ENCODE measurements at regions not wholly inside any gene's neighbourhood (a gene's known extent, or its start where the extent isn't known, plus 50 kb on each side); places are given as distances from the start of the nearest gene placed in this dataset.
A peak's percentile ranks its signal among the peaks of the same experiment; 100 is the strongest.
"Not testable (repeated sequence)": the region's sequence is repeated elsewhere in the genome, so short reads cannot be mapped to it uniquely, and the experiment has no call there.

DNA sequence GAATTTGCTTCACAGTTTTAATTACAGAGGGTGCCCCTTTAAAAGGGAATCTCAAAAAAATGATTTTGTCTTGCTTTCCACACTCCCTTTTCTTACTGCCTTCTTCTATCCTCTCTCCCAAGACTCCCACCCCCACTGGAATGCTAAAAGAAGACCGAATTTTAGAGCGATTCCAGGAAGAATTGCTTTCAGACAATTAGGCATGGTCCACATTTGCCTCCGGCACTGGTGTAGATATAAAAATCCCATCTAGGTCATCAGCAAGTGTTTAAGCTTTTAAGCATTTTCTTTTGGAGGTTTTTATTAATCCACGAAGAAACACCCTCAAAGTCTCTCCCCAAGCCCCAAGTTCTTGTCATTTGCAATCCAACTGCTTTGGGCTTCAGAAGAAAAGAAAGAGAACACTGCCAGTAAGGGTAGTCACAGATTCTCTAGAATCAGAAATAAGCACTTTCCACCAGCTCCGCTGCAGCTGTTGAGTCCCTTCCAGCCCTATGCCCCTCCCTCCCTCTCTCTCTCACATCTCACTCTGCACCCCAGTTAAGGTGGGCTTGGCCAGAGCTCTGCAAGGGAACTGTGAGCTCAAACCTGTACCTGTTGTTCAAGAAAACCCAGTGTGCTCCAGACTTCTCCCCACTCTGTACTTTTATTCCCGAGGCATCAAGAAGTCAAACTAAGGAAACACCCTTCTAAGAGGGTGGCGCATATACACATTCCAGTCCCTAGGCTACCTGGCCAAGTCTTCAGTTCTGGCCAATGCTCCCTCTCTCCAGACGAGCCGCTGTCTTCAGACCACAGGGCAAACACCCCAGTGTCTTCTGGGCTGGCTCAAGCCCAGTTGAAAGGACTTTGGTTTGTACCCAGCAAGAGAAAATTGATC, 170.2 kb downstream of the RGS9 start:
- DNase-seq (ENCODE audit: low spot score): no peak

DNA sequence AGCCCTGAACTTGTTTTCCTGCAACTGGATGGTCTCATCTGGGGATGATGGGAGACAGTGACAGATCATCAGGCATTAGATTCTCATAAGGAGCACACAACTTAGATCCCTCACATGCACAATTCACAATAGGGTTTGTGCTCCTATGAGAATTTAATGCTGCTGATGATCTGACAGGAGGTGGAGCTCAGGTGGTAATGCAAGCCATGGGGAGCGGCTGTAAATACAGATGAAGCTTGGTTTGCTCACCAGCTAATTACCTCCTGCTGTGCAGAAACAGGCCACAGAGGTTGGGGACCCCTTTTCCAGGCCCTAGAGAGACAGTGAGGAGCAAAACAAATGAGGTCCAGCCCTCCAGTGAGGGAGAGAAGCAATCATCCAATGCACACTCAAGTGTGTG, 168.6 kb downstream of the RGS9 start:
- DNase-seq (ENCODE audit: low spot score): no peak

DNA sequence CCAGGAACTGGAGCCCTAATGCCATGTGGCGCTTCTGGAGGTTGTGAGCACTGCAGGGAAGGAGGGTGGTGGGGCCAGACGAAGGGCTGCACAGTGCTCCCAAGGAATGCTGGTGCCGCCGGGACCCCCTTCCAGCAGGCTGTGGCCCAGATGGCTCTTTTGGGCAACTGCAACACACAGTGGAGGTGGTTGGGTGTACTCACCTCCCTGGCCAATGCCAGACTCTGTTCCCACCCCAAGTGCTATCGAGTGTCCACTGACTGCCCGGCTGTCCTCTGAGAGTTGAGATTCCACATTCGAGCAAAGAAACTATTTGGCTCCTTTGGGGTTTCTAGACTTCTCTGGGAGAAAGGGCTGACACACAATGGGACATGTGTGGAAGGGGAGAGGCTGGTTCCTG, 167.9 kb downstream of the RGS9 start:
- DNase-seq (ENCODE audit: low spot score): no peak

DNA sequence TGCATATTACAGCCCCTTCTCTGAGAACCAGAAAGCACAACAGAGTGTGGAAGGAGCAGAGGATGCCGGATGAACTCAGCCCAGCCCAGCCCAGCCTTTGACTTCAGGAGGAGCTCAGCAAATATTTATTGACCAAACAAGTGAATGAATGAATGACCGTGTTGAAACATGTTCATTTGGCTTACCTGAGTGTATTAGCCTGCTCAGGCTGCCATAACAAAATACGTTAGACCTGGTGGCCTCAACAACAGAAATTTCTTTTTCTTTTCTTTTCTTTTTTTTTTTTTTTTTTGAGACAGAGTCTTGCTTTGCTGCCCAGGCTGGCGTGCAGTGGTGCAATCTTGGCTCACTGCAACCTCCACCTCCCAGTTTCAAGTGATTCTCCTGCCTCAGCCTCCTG, 164.7 kb downstream of the RGS9 start:
- DNase-seq (ENCODE audit: low spot score): not testable (repeated sequence)

DNA sequence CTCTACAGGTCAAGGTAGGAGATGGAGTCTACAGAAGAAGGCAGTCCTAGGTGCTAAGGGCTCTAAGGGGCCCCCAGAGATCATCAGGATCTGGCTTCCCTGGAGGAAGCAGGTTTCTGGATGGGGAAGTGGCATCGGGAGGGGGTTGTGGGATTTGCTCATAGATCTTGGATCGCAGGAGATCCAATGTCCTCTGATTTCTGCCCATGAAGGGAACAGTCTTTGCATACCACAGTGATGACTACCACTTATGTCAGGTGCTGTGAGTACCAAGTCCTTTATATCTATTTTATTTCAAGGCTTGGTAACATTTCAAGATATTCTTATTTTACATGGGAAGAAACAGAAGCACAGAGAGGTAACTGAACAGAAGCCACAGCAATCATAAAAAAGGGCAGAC, 164.0 kb downstream of the RGS9 start:
- DNase-seq (ENCODE audit: low spot score): no peak

DNA sequence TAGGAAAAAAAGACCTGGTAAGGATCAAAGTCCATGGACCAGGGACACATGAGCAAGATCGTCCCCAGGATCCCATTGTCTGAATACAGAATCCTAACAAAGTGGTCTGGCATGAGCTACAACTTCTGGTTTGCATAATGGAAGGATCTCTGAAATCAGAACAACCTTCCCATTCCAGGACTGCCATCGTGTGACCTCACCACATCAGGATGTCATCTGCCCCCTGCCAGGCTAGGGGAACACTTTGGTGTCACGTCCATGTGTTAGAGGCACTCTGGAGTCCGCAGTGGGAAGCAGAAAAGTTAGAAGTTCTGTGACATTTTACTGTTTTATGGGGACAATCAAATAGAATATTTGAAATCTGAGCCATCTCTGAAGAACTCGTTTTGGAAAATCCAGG, 160.7 kb downstream of the RGS9 start:
- no peak for DNase-seq (ENCODE audit: low spot score)

GRCh38 chr17:65297384-65297783, 160.2 kb downstream of the RGS9 start:
- DNase-seq (ENCODE audit: low spot score): no peak

- DNase-seq (ENCODE audit: low spot score): peak; percentile 87
Observed at GRCh38 chr17:65294181-65294719, 157.1 kb downstream of the RGS9 start.

- no peak for DNase-seq (ENCODE audit: low spot score)
Observed at GRCh38 chr17:65293584-65294180, 156.5 kb downstream of the RGS9 start.

- no peak for DNase-seq (ENCODE audit: low spot score)
Observed at GRCh38 chr17:65292430-65292829, 155.3 kb downstream of the RGS9 start.

DNA sequence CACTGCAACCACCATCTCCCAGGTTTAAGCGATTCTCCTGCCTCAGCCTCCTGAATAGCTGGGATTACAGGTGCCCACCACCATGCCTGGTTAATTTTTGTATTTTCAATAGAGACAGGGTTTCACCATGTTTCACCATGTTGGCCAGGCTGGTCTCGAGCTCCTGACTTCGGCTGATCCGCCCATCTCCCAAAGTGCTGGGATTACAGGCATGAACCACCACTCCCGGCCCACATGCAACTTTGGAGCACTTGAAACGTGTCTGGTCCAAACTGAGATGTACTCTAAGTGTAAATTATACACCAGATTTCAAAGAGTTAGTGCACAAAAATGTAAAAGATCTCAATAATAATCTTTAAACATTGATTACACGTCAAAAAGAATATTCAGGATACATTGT, 154.1 kb downstream of the RGS9 start:
- not testable (repeated sequence) for DNase-seq (ENCODE audit: low spot score)

DNA sequence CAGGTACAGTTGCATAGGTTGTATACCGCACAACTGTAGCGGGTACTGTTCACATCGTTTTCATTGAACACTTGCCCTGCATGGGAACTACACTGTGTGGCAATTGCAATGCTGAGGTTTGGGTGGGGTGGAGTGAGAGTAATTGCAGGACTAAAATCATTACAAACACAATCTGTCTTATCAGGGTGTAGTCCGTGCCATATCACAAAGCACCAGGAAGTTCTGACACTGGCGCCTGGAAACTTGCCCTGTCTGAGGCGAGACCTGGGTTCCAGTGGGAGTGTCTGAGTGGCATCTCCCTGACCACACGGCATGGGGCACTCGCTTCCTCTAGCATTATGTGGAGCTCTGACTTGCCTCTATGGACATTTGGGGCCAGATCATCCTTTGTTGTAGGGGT, 153.4 kb downstream of the RGS9 start:
- no peak for DNase-seq (ENCODE audit: low spot score)

- DNase-seq (ENCODE audit: low spot score): no peak
Observed at GRCh38 chr17:65290056-65290455, 152.9 kb downstream of the RGS9 start.

- DNase-seq (ENCODE audit: low spot score): peak; percentile 76
Observed at GRCh38 chr17:65287040-65287439, 149.9 kb downstream of the RGS9 start.

- DNase-seq (ENCODE audit: low spot score): no peak
Observed at GRCh38 chr17:65283704-65284103, 146.5 kb downstream of the RGS9 start.

DNA sequence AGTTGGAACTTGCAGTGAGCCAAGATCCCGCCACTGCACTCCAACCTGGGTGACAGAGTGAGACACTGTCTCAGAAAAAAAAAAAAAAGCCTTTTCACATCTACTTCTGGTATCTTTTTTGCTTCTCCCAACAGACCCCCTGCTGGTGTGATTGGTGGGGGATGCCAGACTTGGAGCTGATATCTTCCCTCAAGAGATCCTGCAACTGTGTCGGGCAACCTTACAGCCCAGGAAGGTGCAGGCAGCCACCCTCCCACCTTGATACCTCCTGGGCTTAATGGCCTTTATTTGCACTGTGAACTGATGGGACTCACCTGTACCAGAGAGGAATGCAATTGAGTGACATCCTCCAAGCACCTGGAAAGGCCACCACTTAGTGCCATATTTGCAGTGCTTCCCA, 142.3 kb downstream of the RGS9 start:
- DNase-seq (ENCODE audit: low spot score): no peak

GRCh38 chr17:65278820-65279184, 141.6 kb downstream of the RGS9 start:
- DNase-seq (ENCODE audit: low spot score): no peak

- DNase-seq (ENCODE audit: low spot score): peak; percentile 87
Observed at GRCh38 chr17:65278050-65278819, 141.1 kb downstream of the RGS9 start.

- peak; percentile 52 for DNase-seq (ENCODE audit: low spot score)
Observed at GRCh38 chr17:65277576-65277975, 140.4 kb downstream of the RGS9 start.

All from AG08396 (cell line).